22Rv1 (cell line): ENCODE measurements at regions not wholly inside any gene's neighbourhood (a gene's known extent, or its start where the extent isn't known, plus 50 kb on each side); places are given as distances from the start of the nearest gene placed in this dataset.

ENCODE experiments used
- CTCF ChIP-seq: fragments of 450-650 bp; IDR thresholded peaks from 2 replicates; pipeline ENCODE4 v1.5.1; 2017; ENCODE audit warnings: mild to moderate bottlenecking
- ZFX ChIP-seq: fragments of 450-650 bp; IDR thresholded peaks from 2 replicates; pipeline ENCODE4 v1.6.1; 2017; ENCODE audit warnings: antibody characterized with exemption, borderline replicate concordance

DNA sequence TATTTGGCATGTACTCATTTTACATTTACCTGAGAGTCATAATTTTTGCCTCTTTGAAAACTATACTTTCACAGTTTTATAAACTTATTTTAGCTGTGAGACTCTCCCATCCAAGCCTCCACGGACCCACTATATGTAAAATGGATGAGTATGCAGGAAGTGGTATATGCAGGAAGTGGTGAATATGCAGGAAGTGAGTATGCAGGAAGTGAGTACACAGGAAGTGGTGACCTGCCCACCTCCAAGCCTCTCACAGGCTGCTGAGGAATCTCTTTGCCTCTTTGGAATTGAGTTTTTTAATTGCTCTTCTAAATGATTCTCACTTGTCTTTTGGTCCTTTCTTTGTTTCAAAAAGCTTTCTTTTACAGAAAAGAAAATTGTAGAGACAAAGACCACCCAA is 85.2 kb downstream of the KBTBD8 start:
- TF ChIP-seq CTCF, result no peak
- TF ChIP-seq ZFX, result no peak
